ENCODE measurements at regions not wholly inside any gene's neighbourhood (a gene's known extent, or its start where the extent isn't known, plus 50 kb on each side); places are given as distances from the start of the nearest gene placed in this dataset.
"Not testable (repeated sequence)": the region's sequence is repeated elsewhere in the genome, so short reads cannot be mapped to it uniquely, and the experiment has no call there.

DNA sequence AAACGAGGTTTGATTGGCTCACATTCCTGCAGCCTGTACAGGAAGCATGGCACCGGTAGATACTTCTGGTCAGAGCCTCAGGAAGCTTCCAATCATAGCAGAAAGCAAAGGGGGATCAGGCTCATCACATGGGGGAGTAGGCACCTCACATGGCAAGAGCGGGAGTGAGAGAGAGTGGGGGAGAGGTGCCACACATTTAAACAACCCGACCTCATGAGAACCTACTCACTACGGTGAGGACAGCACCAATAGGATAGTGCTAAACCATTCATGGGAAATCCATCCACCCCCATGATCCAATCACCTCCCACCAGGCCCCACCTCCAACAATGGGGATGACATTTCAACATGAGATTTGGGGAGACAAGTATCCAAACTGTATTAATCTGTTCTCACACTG lies 105.8 kb downstream of the SOCS6 start:
- Histone ChIP-seq H3K9me3 (no peaks in the 10 kb centered on the region), H3K4me3 (no peak overlapping the region), H3K4me1 (no peaks in the 10 kb centered on the region), H3K36me3 (no peaks in the 10 kb centered on the region), H3K27ac (no peak overlapping the region), H3K27me3 (no peaks in the 10 kb centered on the region)
- DNase-seq (ENCODE audit: extremely low spot score in 2 of 2) = no peak
- intact Hi-C loops (cut with DNase I) = no loop called here
- TF ChIP-seq POLR2AphosphoS5 (IDR thresholded peaks at IDR 0.05; ENCODE audit: insufficient read depth in 1 of 2, low read depth in 1 of 2) (no peak), POLR2A (IDR thresholded peaks at IDR 0.05) (no peak)

DNA sequence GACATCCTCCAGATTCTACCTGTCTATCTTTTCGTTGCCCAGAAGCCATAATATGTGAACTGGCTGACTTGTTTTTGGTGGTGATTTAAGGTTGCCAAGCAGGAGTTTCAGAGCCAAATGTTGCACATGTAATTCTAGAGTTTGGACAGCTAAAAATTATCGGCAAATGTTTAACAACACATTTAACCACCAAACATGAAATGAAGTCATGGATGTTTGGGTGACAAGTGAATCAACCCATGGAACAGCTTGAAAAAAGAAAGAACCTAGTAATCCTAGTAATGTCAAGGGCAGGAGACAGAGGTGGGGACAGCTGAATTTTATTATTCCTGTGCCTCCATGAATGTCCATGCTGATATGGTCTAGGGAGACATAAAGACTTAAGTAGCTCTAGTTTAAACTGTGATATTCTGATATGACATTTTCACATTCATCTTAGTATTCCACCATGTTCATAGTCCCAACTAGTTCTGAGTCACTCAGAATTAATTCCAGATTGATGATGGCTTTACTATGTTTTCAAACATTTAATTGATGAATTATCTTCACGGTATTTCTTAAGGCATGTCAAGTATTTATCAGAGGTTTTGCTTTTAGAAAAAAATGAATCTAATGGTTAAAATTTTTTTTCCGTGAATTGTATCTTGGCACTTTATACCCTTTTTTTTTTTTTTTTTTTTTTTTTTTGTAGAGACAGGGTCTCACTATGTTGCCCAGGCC lies 101.7 kb downstream of the SOCS6 start:
- Histone ChIP-seq H3K4me1 (no peaks in the 10 kb centered on the region), H3K27ac (no peak overlapping the region), H3K27me3 (no peaks in the 10 kb centered on the region), H3K9me3 (no peaks in the 10 kb centered on the region), H3K36me3 (no peaks in the 10 kb centered on the region), H3K4me3 (no peak overlapping the region)
- DNase-seq (ENCODE audit: extremely low spot score in 2 of 2) = no peak
- TF ChIP-seq POLR2A (IDR thresholded peaks at IDR 0.05) = no peak
- intact Hi-C loops (cut with DNase I) = no loop called here

DNA sequence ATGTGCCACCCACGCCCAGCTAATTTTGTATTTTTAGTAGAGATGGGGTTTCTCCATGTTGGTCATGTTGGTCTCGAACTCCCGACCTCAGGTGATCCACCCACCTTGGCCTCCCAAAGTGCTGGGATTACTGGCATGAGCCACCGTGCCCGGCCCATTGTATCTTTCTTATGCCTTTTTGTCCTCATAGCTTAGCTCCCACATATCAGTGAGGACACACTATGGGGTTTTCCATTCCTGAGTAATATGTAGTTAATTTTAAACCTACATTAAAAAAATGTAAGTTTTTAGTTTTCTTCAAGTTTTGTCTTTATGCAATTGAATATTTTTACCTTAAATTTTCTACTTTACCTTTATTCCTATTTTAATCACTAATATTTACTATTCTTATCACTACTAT lies 100.2 kb downstream of the SOCS6 start:
- DNase-seq (ENCODE audit: extremely low spot score in 2 of 2); intact Hi-C loops (cut with DNase I); H3K36me3 ChIP-seq; H3K4me3 ChIP-seq; H3K9me3 ChIP-seq; H3K27ac ChIP-seq; H3K27me3 ChIP-seq: not testable (repeated sequence)
- peaks cover 12% of the 10 kb centered on the region for H3K4me1 ChIP-seq

DNA sequence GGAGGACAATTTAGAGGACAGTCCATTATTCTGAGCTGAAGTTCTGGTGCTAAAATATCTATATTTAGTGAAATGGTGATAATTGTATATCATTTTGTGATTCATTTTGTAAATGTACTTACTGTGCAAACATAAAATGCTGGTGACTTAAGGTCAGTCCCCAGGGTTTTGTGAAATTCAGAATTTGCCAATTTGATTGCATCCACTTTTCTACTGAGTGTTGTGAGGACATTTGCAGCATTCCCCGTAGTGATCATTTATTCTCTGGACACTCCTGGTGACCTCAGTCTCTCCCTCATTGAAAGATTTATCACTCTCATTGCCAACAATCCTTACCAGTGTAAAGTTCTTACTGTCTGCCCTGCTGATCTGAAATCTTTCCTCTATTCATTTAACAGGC lies 98.2 kb downstream of the SOCS6 start:
- Histone ChIP-seq H3K4me1 (peaks cover 12% of the 10 kb centered on the region), H3K27me3 (no peaks in the 10 kb centered on the region), H3K9me3 (no peaks in the 10 kb centered on the region), H3K27ac (no peak overlapping the region), H3K4me3 (no peak overlapping the region), H3K36me3 (no peaks in the 10 kb centered on the region)
- intact Hi-C loops (cut with DNase I) = no loop called here
- DNase-seq (ENCODE audit: extremely low spot score in 2 of 2) = no peak
- no peak for TF ChIP-seq POLR2AphosphoS5 (IDR thresholded peaks at IDR 0.05; ENCODE audit: insufficient read depth in 1 of 2, low read depth in 1 of 2)
- no peak for TF ChIP-seq POLR2A (IDR thresholded peaks at IDR 0.05)
- TF ChIP-seq, protein P1, sequence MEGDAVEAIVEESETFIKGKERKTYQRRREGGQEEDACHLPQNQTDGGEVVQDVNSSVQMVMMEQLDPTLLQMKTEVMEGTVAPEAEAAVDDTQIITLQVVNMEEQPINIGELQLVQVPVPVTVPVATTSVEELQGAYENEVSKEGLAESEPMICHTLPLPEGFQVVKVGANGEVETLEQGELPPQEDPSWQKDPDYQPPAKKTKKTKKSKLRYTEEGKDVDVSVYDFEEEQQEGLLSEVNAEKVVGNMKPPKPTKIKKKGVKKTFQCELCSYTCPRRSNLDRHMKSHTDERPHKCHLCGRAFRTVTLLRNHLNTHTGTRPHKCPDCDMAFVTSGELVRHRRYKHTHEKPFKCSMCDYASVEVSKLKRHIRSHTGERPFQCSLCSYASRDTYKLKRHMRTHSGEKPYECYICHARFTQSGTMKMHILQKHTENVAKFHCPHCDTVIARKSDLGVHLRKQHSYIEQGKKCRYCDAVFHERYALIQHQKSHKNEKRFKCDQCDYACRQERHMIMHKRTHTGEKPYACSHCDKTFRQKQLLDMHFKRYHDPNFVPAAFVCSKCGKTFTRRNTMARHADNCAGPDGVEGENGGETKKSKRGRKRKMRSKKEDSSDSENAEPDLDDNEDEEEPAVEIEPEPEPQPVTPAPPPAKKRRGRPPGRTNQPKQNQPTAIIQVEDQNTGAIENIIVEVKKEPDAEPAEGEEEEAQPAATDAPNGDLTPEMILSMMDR (IDR thresholded peaks at IDR 0.05) = no peak

DNA sequence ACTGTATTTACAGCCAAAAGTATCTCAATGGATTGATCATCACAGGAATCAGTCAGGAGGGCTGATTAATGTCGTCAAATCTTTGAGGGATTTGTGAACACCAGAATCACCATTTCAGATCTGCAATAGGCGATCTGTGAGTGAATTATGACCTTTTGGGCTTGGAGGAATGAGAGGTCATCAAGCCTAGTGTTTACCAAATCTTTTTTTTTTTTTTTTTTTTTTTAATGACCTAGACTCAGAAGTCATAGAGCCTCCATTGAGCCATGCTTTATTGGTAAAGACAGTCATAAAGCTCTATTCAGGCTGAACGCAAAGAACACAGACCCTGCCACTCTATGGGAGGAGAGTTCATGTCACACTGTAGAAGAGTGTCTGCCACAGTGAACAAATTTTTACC lies 97.7 kb downstream of the SOCS6 start:
- Histone ChIP-seq H3K9me3 (no peaks in the 10 kb centered on the region), H3K27me3 (no peaks in the 10 kb centered on the region), H3K27ac (no peak overlapping the region), H3K4me1 (peaks cover 12% of the 10 kb centered on the region), H3K4me3 (no peak overlapping the region), H3K36me3 (no peaks in the 10 kb centered on the region)
- intact Hi-C loops (cut with DNase I) = no loop called here
- TF ChIP-seq POLR2AphosphoS5 (IDR thresholded peaks at IDR 0.05; ENCODE audit: insufficient read depth in 1 of 2, low read depth in 1 of 2) (no peak), POLR2A (IDR thresholded peaks at IDR 0.05) (no peak)
- TF ChIP-seq, protein P1 (IDR thresholded peaks at IDR 0.05) = no peak
- no peak for DNase-seq (ENCODE audit: extremely low spot score in 2 of 2)

DNA sequence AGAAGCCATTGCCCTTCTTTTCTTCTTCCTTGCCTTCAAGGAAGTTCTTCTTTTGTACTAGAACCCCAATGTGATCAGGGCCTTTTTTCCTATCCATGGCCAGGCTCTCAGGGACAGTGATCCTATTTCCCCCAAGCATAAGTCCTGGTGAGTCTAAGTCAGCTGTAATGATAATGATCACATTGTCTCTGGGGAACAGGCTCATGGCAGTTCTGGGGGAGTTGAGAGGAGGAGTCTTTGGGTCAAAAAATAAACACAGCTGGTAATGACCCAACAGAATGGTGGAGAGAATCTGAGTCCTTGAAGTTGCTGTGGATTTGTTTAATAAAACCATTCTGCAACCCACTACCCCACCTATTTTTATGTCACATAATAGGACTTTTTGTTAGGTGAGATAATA lies 96.6 kb downstream of the SOCS6 start:
- no peak for TF ChIP-seq POLR2A (IDR thresholded peaks at IDR 0.05)
- TF ChIP-seq, protein P1 (IDR thresholded peaks at IDR 0.05) = no peak
- no peak for TF ChIP-seq POLR2AphosphoS5 (IDR thresholded peaks at IDR 0.05; ENCODE audit: insufficient read depth in 1 of 2, low read depth in 1 of 2)
- Histone ChIP-seq H3K4me3 (no peak overlapping the region), H3K27ac (no peak overlapping the region), H3K36me3 (no peaks in the 10 kb centered on the region), H3K27me3 (no peaks in the 10 kb centered on the region), H3K9me3 (no peaks in the 10 kb centered on the region), H3K4me1 (peaks cover 12% of the 10 kb centered on the region)
- DNase-seq (ENCODE audit: extremely low spot score in 2 of 2) = no peak
- intact Hi-C loops (cut with DNase I) = no loop called here
